Endodermal cell (in vitro differentiated cells): ENCODE measurements at regions not wholly inside any gene's neighbourhood (a gene's known extent, or its start where the extent isn't known, plus 50 kb on each side); places are given as distances from the start of the nearest gene placed in this dataset.

Experiments used
- DNase-seq: peaks from one replicate; pipeline ENCODE4 v3.0.0-alpha.2; 2017
- H3K27ac ChIP-seq: 2 replicates; pipeline ENCODE4 v1.5.1; 2013; ENCODE audit warnings: mild to moderate bottlenecking, low read depth, low read length, moderate library complexity
- H3K27me3 ChIP-seq: 2 replicates; pipeline ENCODE4 v1.6.1; 2013; ENCODE audit warnings: mild to moderate bottlenecking, low read length, moderate library complexity; ENCODE audit not compliant: insufficient read depth, control insufficient read depth, poor library complexity, severe bottlenecking
- H3K36me3 ChIP-seq: 2 replicates; pipeline ENCODE4 v1.7.0; 2013; ENCODE audit warnings: mild to moderate bottlenecking, low read length, moderate library complexity; ENCODE audit not compliant: control insufficient read depth, insufficient read depth
- H3K4me1 ChIP-seq: one replicate; pipeline ENCODE4 v1.7.0; 2013; ENCODE audit warnings: low read length; ENCODE audit not compliant: control insufficient read depth, insufficient read depth
- H3K4me3 ChIP-seq: 2 replicates; pipeline ENCODE4 v1.5.1; 2013; ENCODE audit warnings: mild to moderate bottlenecking, low read length, moderate library complexity
- H3K9ac ChIP-seq: 2 replicates; pipeline ENCODE4 v1.6.1; 2013; ENCODE audit warnings: mild to moderate bottlenecking, low read length, moderate library complexity; ENCODE audit not compliant: poor library complexity, severe bottlenecking; ENCODE audit errors: extremely low read depth
- H3K9me3 ChIP-seq: 2 replicates; pipeline ENCODE4 v1.6.1; 2013; ENCODE audit warnings: mild to moderate bottlenecking, low read length, moderate library complexity; ENCODE audit not compliant: control insufficient read depth
- H3K27ac Mint-ChIP-seq: 2 replicates; pipeline ENCODE4 v1.8.0; 2020; ENCODE audit warnings: mixed read lengths
- H3K27me3 Mint-ChIP-seq: 2 replicates; pipeline ENCODE4 v1.8.0; 2021; ENCODE audit warnings: mild to moderate bottlenecking, mixed read lengths; ENCODE audit not compliant: insufficient read depth
- H3K36me3 Mint-ChIP-seq: 2 replicates; pipeline ENCODE4 v1.8.0; 2020; ENCODE audit warnings: low read depth, mixed read lengths
- H3K4me1 Mint-ChIP-seq: 2 replicates; pipeline ENCODE4 v1.8.0; 2020; ENCODE audit warnings: mixed read lengths
- H3K4me3 Mint-ChIP-seq: 2 replicates; pipeline ENCODE4 v1.8.0; 2020; ENCODE audit warnings: mild to moderate bottlenecking, moderate library complexity, mixed read lengths
- H3K9me3 Mint-ChIP-seq: 2 replicates; pipeline ENCODE4 v1.8.0; 2020; ENCODE audit warnings: mild to moderate bottlenecking, mixed read lengths
- WGBS, 2 experiments: methylation state at CpG; one replicate each; pipeline versions ENCODE4 v1.1.5 to v1.1.7; 2013; ENCODE audit warnings: missing lambda C conversion rate in 2 of 2, mixed read lengths in 1 of 2; ENCODE audit not compliant: insufficient coverage in 1 of 2, insufficient read length in 1 of 2; 5-methylcytosine and 5-hydroxymethylcytosine counted together
- TF ChIP-seq, protein P1 (sequence below): fragments of 200-600 bp; sonication (generic); conservative IDR thresholded peaks from 2 replicates; pipeline ENCODE4 v1.5.0; 2021; ENCODE audit warnings: antibody characterized with exemption, mild to moderate bottlenecking

DNA sequence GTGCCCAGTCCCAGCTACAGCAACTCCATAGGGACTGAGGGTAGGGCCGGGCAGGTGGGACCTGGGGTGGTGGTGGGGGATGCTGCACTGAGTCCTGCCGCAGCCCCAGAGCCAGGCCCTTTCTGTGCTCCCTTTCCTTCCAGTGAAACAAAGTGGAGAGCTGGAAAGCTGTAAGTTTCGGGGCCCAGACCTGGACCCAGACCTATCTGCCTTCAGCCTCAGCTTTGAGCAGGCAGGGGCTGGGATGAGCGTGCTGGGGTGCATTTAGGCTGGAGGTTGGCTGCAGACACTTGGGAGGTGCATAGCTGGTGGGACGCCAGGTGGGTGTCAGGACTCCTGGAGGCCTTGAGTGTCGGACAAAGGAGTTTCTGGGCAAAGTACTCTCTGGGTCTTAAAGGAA is 92.7 kb upstream of the C1orf174 start:
- 80 to 88% methylated on average over 4 to 6 of the region's 6 CpGs for WGBS, 2 experiments
- H3K4me3 ChIP-seq = no peak overlapping the region
- Mint-ChIP-seq H3K4me1 (peaks cover 8% of the 10 kb centered on the region), H3K36me3 (no peaks in the 10 kb centered on the region), H3K9me3 (peaks cover 8% of the 10 kb centered on the region), H3K27me3 (peaks cover 81% of the 10 kb centered on the region), H3K27ac (no peak overlapping the region), H3K4me3 (no peak overlapping the region)
- H3K27me3 ChIP-seq = peaks cover 66% of the 10 kb centered on the region
- no peak overlapping the region for H3K27ac ChIP-seq
- no peak overlapping the region for H3K9ac ChIP-seq
- H3K4me1 ChIP-seq = no peaks in the 10 kb centered on the region
- H3K9me3 ChIP-seq = no peaks in the 10 kb centered on the region
- no peaks in the 10 kb centered on the region for H3K36me3 ChIP-seq
- DNase-seq = no peak
- TF ChIP-seq, protein P1, sequence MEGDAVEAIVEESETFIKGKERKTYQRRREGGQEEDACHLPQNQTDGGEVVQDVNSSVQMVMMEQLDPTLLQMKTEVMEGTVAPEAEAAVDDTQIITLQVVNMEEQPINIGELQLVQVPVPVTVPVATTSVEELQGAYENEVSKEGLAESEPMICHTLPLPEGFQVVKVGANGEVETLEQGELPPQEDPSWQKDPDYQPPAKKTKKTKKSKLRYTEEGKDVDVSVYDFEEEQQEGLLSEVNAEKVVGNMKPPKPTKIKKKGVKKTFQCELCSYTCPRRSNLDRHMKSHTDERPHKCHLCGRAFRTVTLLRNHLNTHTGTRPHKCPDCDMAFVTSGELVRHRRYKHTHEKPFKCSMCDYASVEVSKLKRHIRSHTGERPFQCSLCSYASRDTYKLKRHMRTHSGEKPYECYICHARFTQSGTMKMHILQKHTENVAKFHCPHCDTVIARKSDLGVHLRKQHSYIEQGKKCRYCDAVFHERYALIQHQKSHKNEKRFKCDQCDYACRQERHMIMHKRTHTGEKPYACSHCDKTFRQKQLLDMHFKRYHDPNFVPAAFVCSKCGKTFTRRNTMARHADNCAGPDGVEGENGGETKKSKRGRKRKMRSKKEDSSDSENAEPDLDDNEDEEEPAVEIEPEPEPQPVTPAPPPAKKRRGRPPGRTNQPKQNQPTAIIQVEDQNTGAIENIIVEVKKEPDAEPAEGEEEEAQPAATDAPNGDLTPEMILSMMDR = no peak

DNA sequence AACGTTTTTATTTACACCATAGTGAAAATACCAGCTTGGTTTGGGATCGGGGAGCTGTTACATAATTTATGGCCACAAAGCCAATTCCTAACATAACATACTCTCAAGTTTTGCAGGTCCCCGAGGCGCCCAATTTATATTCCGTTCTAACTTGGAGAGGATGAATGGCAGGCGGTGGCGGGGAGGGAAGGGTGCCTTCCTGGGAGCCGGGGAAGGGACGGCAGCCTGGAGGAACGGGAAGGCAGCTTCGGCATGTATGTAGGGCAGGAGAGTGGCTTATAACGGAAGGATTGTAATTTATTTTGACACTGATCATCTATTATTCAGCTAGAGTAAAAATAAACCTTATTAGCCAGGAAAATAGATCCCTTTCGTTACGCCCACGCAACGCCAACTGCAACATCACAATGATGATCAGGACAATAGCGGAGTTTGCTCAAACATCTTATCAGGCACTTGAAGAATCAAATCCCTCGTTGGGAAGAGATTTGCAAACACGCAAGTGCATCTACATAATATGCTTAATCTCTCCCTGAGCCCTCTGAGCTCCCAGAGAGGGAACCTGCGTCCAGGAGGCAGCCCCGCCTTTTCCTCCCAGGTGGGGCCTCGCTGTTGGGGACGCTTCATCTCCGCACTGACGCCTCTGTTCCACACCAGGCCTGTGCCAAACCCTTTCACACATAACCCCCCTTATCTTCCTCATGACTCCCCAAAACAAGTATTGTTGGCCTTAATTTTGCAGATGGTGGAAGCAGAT is 93.7 kb upstream of the C1orf174 start:
- Histone ChIP-seq H3K4me3 (no peak overlapping the region), H3K4me1 (no peaks in the 10 kb centered on the region), H3K27ac (no peak overlapping the region), H3K9ac (no peak overlapping the region), H3K27me3 (peaks cover 66% of the 10 kb centered on the region), H3K36me3 (no peaks in the 10 kb centered on the region), H3K9me3 (no peaks in the 10 kb centered on the region)
- no peak for DNase-seq
- H3K9me3 Mint-ChIP-seq = peaks cover 8% of the 10 kb centered on the region
- no peaks in the 10 kb centered on the region for H3K36me3 Mint-ChIP-seq
- peaks cover 8% of the 10 kb centered on the region for H3K4me1 Mint-ChIP-seq
- no peak overlapping the region for H3K4me3 Mint-ChIP-seq
- no peak overlapping the region for H3K27ac Mint-ChIP-seq
- WGBS, 2 experiments = 83 to 84% methylated on average over 10 to 25 of the region's 25 CpGs
- TF ChIP-seq, protein P1 = no peak
- H3K27me3 Mint-ChIP-seq = peaks cover 77% of the 10 kb centered on the region

DNA sequence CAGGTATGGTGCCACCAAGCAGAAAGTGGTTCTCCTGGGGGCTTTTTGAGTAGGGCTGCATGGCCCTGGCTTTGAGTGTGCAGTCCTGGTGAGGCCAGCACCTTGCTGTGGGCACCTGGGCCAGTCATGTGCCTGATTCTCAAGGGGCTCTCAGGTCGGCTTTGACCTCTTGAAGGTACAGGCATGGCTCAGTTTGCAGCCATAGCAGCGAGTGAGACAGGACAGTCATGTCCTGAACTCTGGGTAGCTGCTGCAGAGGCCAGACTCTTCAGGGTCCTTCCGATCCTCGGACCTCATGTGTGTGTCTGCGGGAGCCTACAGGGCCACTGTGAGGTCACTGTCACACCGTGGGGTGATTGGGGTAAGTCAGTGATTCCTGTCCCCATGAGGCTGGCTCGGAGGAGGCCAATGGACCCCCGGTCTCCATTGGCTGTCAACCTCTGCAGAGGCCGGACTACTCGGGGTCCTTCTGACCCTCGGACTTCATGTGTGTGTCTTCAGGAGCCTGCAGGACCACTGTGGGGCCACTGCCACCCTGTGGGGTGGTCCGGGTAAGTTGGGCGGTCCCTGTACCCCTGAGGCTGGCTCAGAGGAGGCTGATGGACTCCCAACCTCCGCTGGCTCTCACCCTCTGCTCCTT is 95.2 kb upstream of the C1orf174 start:
- 91 to 95% methylated on average over 12 to 14 of the region's 14 CpGs for WGBS, 2 experiments
- H3K36me3 Mint-ChIP-seq = no peaks in the 10 kb centered on the region
- no peak overlapping the region for H3K4me3 Mint-ChIP-seq

More for the DNA sequence above, 95.2 kb upstream of the C1orf174 start:
- peaks cover 68% of the 10 kb centered on the region for H3K27me3 Mint-ChIP-seq
- Histone ChIP-seq H3K36me3 (no peaks in the 10 kb centered on the region), H3K27me3 (peaks cover 63% of the 10 kb centered on the region), H3K9me3 (no peaks in the 10 kb centered on the region), H3K27ac (no peak overlapping the region), H3K4me1 (no peaks in the 10 kb centered on the region), H3K9ac (no peak overlapping the region), H3K4me3 (no peak overlapping the region)
- peaks cover 8% of the 10 kb centered on the region for H3K4me1 Mint-ChIP-seq
- H3K9me3 Mint-ChIP-seq = peaks cover 8% of the 10 kb centered on the region
- DNase-seq = no peak
- TF ChIP-seq, protein P1 = no peak
- no peak overlapping the region for H3K27ac Mint-ChIP-seq
